Amygdala (tissue), 56 donors: ENCODE measurements at regions not wholly inside any gene's neighbourhood (a gene's known extent, or its start where the extent isn't known, plus 50 kb on each side); places are given as distances from the start of the nearest gene placed in this dataset.

ENCODE experiments used
- DNase-seq, 56 donors: peaks; one replicate each; lab custom pipeline; 2025; lab: John Stamatoyannopoulos, UW

DNA sequence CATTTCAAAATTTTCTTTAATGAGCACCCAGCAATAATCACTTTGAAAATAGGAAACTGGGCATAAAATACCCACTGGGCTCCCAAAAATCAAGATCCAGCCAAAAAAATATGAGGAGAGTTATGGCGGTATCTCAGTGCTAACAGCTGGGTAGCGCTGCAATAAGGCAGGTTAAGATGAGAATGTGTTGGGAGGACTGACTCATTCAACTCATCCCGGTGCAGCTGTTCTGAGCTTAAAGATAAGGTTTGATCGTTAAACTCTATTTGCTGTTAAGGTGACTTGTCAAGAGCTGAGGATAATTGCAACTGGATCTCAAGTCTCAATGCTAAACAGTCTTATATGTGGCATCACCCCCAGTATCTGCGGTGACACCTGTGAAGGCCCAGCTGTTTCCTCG lies 507.7 kb downstream of the EPM2A start:
- no peak for DNase-seq

- no peak for DNase-seq
Measured at GRCh38 chr6:145228962-145229582, 506.2 kb downstream of the EPM2A start.

DNA sequence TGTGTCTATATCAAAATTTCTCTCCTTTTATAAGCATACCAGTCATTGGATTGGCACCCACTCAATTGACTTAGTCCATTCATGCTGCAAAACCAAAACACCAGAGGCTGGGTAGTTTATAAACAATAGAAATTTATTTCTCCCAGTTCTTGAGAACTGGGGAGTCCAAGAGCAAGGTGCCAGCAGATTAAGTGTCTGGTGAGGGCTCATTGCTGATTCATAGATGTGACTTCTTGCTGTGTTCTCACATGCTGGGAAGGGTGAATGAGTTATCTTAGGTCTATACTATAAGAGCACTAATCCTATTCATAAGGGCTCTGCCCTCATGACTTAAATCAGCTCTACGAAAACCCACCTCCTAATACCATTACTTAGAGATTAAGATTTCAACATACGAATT lies 501.4 kb downstream of the EPM2A start:
- DNase-seq = no peak

DNA sequence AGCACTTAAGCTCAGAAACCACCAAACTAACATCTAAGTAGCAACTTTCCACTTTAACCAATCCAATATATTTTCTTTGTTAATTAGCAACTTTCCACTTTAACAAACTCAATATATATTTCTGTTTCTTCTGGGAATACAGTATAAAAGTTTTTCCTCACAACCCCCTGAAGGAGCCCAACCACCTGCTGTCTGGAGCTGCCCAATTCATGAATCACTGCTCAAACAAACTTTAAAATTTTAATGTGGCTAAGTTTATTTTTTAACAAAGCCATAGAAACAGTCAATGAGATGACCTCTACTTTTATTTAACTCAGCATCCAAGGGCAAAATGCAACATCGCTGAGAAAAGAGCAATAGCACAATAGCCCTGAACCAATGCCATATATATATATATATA lies 500.1 kb downstream of the EPM2A start:
- DNase-seq = no peak

GRCh38 chr6:145238787-145239186 lies 496.5 kb downstream of the EPM2A start:
- DNase-seq = no peak

DNA sequence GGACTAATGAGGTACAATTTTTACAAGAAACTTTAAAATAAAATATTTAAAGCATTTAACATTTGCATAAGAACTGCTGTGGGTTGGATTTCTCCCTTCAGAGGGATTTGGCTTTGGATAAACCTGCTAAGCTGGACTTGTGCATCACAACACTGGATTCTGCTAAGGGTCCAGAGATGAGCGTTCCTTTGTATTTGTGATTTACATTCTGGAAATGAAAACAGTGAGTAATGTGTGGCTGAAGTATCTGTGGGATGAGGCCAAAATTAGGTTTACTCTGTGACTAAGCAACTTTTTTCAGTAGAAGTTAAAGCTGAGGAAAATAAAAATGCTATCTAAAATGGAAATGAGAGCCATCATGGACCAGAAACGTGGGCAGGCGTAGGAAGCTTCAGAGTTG lies 494.3 kb downstream of the EPM2A start:
- no peak for DNase-seq

DNA sequence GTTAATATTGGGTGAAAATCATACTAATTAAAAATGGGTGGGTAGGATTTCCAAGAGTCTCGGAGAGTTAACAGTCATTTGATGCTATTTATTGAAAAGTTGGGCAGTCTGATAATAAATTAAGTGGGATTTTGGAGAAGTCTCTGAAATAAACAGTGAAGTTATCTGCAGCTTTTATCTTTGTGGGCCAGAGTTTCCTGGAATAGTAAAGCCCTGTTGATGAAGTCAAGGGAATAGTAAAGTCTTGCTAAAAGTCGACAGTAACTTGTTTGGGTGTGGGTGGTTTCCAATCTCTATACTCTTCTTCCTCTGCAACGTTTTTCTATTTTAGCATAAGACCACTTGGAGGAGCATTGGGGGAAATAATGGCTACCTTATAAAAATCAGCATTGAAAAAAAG lies 493.6 kb downstream of the EPM2A start:
- DNase-seq = no peak

DNA sequence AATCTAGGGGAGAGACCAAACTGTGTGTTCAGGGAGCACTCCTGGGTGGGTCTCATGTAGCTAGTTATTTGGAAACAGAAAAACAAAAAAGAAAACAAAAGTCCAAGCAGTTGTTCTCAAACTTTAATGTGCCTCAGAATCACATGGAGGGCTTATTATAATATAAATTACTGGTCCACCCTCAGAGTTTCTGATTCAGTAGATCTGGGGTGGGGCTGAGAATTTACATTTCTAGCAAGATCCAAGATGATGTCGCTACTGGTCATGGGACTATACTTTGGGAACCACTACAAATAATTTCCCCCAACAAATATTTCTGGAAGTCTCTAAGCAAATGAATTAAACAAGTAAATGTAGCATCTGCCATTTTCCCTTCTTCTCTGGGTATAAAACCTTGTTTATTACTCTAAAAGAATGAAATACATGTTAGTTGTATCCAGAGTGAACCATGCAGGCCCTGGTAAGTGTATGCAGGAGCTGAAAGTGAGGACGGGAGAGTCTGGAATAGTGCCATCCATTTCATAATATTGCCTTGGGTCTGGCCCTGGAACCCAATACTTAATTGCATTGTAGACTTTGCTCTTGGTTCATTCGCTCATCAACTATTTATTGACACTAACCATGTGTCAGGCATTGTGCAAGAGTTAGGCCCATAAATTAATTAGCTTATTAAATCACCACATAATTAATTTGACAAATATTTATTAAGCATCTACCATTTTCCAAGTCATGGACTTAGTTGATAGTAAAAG lies 490.8 kb downstream of the EPM2A start:
- DNase-seq = no peak

DNA sequence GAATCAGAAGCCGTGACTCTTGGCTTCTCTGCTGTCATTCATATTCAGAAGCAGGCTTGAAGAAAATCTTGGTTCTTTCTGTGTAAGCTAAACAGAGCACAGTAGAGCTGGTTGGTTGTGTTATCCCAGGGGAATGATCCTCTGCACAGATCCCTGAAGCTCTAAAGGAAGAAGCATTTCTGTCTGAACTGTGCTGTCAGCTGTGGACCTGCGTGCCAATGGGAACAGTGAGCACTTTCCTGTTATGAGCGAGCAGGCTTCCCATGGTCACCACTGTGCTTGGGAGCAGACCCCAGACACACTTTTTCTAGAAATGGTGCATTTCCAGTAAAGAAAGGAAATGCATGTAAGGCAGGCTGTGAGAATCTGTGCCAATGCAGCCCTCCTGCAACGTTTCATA lies 490.2 kb downstream of the EPM2A start:
- no peak for DNase-seq

- no peak for DNase-seq
Measured at GRCh38 chr6:145247692-145248419, 487.5 kb downstream of the EPM2A start.

- no peak for DNase-seq
Measured at GRCh38 chr6:145250436-145250835, 484.9 kb downstream of the EPM2A start.

DNA sequence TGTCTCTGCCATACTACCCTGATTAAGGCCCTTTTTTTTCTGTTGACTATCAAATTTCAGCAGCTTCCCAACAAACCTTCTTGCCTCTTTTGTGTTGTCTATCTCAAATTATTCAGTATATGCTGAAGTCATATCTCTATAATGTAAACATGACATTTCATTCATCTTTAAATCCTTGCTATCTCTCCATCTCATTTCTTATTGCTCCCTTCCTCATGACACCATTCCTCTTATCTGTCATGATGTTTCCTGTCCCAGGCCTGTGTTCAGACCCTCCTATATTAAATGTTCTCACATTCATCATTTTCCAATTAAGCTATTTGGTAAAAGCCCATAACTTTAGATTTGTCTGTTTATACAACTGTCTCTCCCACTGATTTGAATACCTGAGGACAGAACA lies 482.6 kb downstream of the EPM2A start:
- no peak for DNase-seq

- DNase-seq = no peak
Measured at GRCh38 chr6:145254649-145255401, 480.5 kb downstream of the EPM2A start.

GRCh38 chr6:145257704-145258103 lies 477.6 kb downstream of the EPM2A start:
- no peak for DNase-seq

- no peak for DNase-seq
Measured at GRCh38 chr6:145258122-145258521, 477.2 kb downstream of the EPM2A start.

DNA sequence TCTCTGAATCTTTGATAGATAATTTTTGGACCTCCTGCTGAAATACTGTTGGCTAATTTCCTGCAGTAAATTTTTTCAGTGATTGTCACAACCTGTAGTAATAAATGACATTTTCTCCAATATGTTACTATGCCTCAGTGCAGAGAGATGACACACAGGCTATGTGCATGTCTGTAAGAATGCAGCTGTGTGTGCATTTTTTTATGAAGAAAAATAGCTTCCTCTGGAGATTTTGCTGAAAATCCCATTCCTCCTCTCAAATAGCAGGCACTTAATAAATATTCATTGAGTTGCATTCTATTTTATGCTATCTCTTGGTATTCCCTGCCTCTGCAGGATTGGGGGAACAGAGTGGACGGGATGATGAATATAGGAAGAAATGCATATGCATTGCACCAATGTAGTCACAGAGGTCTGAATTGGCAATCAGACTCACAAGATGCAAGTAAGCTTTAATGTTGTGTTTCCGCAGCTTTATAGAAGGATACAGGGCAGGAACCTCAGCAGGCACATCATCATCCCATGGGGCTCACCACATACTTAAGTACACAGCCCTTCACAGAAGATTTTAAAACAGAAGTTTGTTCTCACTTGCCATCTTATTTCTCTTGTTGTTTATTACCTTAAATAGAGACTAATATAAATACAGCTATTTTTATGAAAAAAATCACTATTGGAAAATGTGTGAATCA lies 474.7 kb downstream of the EPM2A start:
- DNase-seq = no peak

GRCh38 chr6:145261758-145262157 lies 473.6 kb downstream of the EPM2A start:
- no peak for DNase-seq

GRCh38 chr6:145262771-145263170 lies 472.5 kb downstream of the EPM2A start:
- DNase-seq = no peak

- no peak for DNase-seq
Measured at GRCh38 chr6:145263778-145264211, 471.5 kb downstream of the EPM2A start.

- no peak for DNase-seq
Measured at GRCh38 chr6:145266432-145267075, 468.8 kb downstream of the EPM2A start.
